NCI-H526 (cell line): ENCODE measurements at regions not wholly inside any gene's neighbourhood (a gene's known extent, or its start where the extent isn't known, plus 50 kb on each side); places are given as distances from the start of the nearest gene placed in this dataset.
A peak's percentile ranks its signal among the peaks of the same experiment; 100 is the strongest.
"Not testable (repeated sequence)": the region's sequence is repeated elsewhere in the genome, so short reads cannot be mapped to it uniquely, and the experiment has no call there.

Experiments used
- DNase-seq, 2 experiments: peaks; one replicate each; lab custom pipeline; 2025; lab: John Stamatoyannopoulos, UW

GRCh38 chr16:29578898-29579297 is 72.7 kb upstream of the NPIPB12 start:
- not testable (repeated sequence) for DNase-seq

- DNase-seq = not testable (repeated sequence)
Observed at GRCh38 chr16:29581764-29582163, 75.6 kb upstream of the NPIPB12 start.

GRCh38 chr16:29591919-29592318 is 71.1 kb upstream of the SPN start:
- not testable (repeated sequence) for DNase-seq

GRCh38 chr16:29594269-29594925 is 68.7 kb upstream of the SPN start:
- DNase-seq = peak in 1 of 2 experiments; percentile 51

GRCh38 chr16:29594926-29595838 is 67.9 kb upstream of the SPN start:
- peak; percentile 73 to 78 for DNase-seq

GRCh38 chr16:29597030-29597429 is 66.0 kb upstream of the SPN start:
- not testable (repeated sequence) for DNase-seq

- DNase-seq = peak; percentile 71 to 89
Observed at GRCh38 chr16:29600111-29601000, 62.7 kb upstream of the SPN start.

- DNase-seq = peak in 1 of 2 experiments; percentile 33
Observed at GRCh38 chr16:29602247-29602625, 60.8 kb upstream of the SPN start.

GRCh38 chr16:29602683-29603088 is 60.4 kb upstream of the SPN start:
- not testable (repeated sequence) for DNase-seq

GRCh38 chr16:29604631-29605549 is 58.2 kb upstream of the SPN start:
- not testable (repeated sequence) for DNase-seq

- not testable (repeated sequence) for DNase-seq
Observed at GRCh38 chr16:29605593-29606205, 57.3 kb upstream of the SPN start.

- peak in 1 of 2 experiments; percentile 34 for DNase-seq
Observed at GRCh38 chr16:29606669-29607427, 56.2 kb upstream of the SPN start.

GRCh38 chr16:29607428-29607823 is 55.6 kb upstream of the SPN start:
- not testable (repeated sequence) for DNase-seq

GRCh38 chr16:29612381-29613306 is 50.4 kb upstream of the SPN start:
- DNase-seq = not testable (repeated sequence)
